GM23338 (cell line): ENCODE measurements at regions not wholly inside any gene's neighbourhood (a gene's known extent, or its start where the extent isn't known, plus 50 kb on each side); places are given as distances from the start of the nearest gene placed in this dataset.

Experiments used
- ATAC-seq: fragments of 200-7000 bp; cut with Tn5 transposase; 3 replicates; pipeline ENCODE4 v1.9.1; 2020
- DNase-seq: peaks from one replicate; pipeline ENCODE4 v3.0.0-alpha.2; 2015; ENCODE audit warnings: low spot score
- H2AFZ ChIP-seq: fragments of 200-600 bp; sonication (generic); 2 replicates; pipeline ENCODE4 v1.8.0; 2016; ENCODE audit warnings: antibody characterized with exemption, mild to moderate bottlenecking, moderate library complexity
- H3F3A ChIP-seq: fragments of 200-600 bp; sonication (generic); replicated peaks from 2 replicates; pipeline ENCODE4 v1.8.0; 2017; ENCODE audit warnings: antibody characterized with exemption, mixed run types, low read depth
- H3K27ac ChIP-seq: fragments of 200-600 bp; sonication (generic); 2 replicates; pipeline ENCODE4 v1.6.1; 2016; ENCODE audit warnings: low read depth
- H3K27me3 ChIP-seq: fragments of 200-600 bp; sonication (generic); 2 replicates; pipeline ENCODE4 v1.8.0; 2016; ENCODE audit warnings: mild to moderate bottlenecking, mixed run types, moderate library complexity; ENCODE audit not compliant: insufficient read depth
- H3K36me3 ChIP-seq: fragments of 200-600 bp; sonication (generic); 2 replicates; pipeline ENCODE4 v1.8.0; 2016; ENCODE audit warnings: mild to moderate bottlenecking; ENCODE audit not compliant: insufficient read depth
- H3K4me1 ChIP-seq: fragments of 200-600 bp; sonication (generic); 2 replicates; pipeline ENCODE4 v1.8.0; 2016; ENCODE audit warnings: mild to moderate bottlenecking, moderate library complexity; ENCODE audit not compliant: insufficient read depth
- H3K4me2 ChIP-seq: fragments of 200-600 bp; sonication (generic); 2 replicates; pipeline ENCODE4 v1.7.1; 2017; ENCODE audit warnings: mixed run types
- H3K4me3 ChIP-seq: fragments of 200-600 bp; sonication (generic); 2 replicates; pipeline ENCODE4 v1.6.1; 2016; ENCODE audit warnings: mixed run types
- H3K79me2 ChIP-seq: fragments of 200-600 bp; sonication (generic); replicated peaks from 2 replicates; pipeline ENCODE4 v1.8.0; 2017; ENCODE audit warnings: mild to moderate bottlenecking; ENCODE audit not compliant: insufficient read depth
- H3K9me2 ChIP-seq: fragments of 200-600 bp; sonication (generic); 2 replicates; pipeline ENCODE4 v1.8.0; 2017; ENCODE audit not compliant: insufficient read depth
- H4K20me1 ChIP-seq: fragments of 200-600 bp; sonication (generic); replicated peaks from 2 replicates; pipeline ENCODE4 v1.8.0; 2017; ENCODE audit warnings: mild to moderate bottlenecking; ENCODE audit not compliant: insufficient read depth
- H3K27ac Mint-ChIP-seq: 2 replicates; pipeline ENCODE4 v1.8.0; 2020; ENCODE audit warnings: inconsistent platforms, mild to moderate bottlenecking, moderate library complexity, mixed read lengths
- H3K27me3 Mint-ChIP-seq: 3 replicates; pipeline ENCODE4 v1.8.0; 2022; ENCODE audit warnings: low read depth, mild to moderate bottlenecking, moderate library complexity, mixed read lengths, inconsistent platforms; ENCODE audit not compliant: insufficient read depth, poor library complexity
- H3K36me3 Mint-ChIP-seq: 3 replicates; pipeline ENCODE4 v1.8.0; 2021; ENCODE audit warnings: low read depth, mild to moderate bottlenecking, inconsistent platforms, moderate library complexity, mixed read lengths
- H3K4me1 Mint-ChIP-seq: 3 replicates; pipeline ENCODE4 v1.8.0; 2020; ENCODE audit warnings: mild to moderate bottlenecking, inconsistent platforms, mixed read lengths
- H3K4me3 Mint-ChIP-seq: 3 replicates; pipeline ENCODE4 v1.8.0; 2021; ENCODE audit warnings: moderate library complexity, mild to moderate bottlenecking, inconsistent platforms, mixed read lengths
- H3K9me3 Mint-ChIP-seq: 3 replicates; pipeline ENCODE4 v1.8.0; 2020; ENCODE audit warnings: moderate library complexity, mild to moderate bottlenecking, inconsistent platforms, mixed read lengths
- CREB1 ChIP-seq: fragments of 250-450 bp; sonication (Bioruptor Pico); IDR thresholded peaks from 2 replicates; pipeline ENCODE4 v1.5.0; 2020; ENCODE audit warnings: low read depth, mild to moderate bottlenecking, moderate library complexity
- CTCF ChIP-seq, 2 experiments: fragments of 200-600 bp in 1 of 2; sonication (generic) in 1 of 2; conservative IDR thresholded peaks; 2 replicates each; pipeline versions ENCODE4 v1.5.1 to v1.6.1; 2016 to 2017; ENCODE audit warnings: antibody characterized with exemption in 2 of 2, low read depth in 2 of 2, mild to moderate bottlenecking in 2 of 2, moderate library complexity in 1 of 2
- ETS1 ChIP-seq: IDR thresholded peaks from 2 replicates; pipeline ENCODE4 v1.6.1; 2016; ENCODE audit warnings: antibody characterized with exemption
- EZH2phosphoT487 ChIP-seq: fragments of 200-600 bp; sonication (generic); IDR thresholded peaks from one replicate; pipeline ENCODE4 v1.8.1; 2018; ENCODE audit warnings: antibody characterized with exemption; ENCODE audit not compliant: unreplicated experiment
- POLR2AphosphoS5 ChIP-seq: IDR thresholded peaks from 2 replicates; pipeline ENCODE4 v1.6.1; 2016; ENCODE audit warnings: antibody characterized with exemption, low read depth
- REST ChIP-seq: IDR thresholded peaks from one replicate; pipeline ENCODE4 v1.6.1; 2018; ENCODE audit warnings: antibody characterized with exemption; ENCODE audit not compliant: unreplicated experiment
- ZNF331 ChIP-seq: fragments of 250-450 bp; sonication (Bioruptor Pico); IDR thresholded peaks from 2 replicates; pipeline ENCODE4 v1.5.0; 2020; ENCODE audit warnings: low read depth, mild to moderate bottlenecking, moderate library complexity
- ZNF462 ChIP-seq: fragments of 250-450 bp; sonication (Bioruptor Pico); IDR thresholded peaks from 2 replicates; pipeline ENCODE4 v1.5.0; 2020; ENCODE audit warnings: mild to moderate bottlenecking, moderate library complexity

GRCh38 chr15:46709460-46710083 is 1007.7 kb upstream of the SEMA6D start (continued):
- TF ChIP-seq EZH2phosphoT487 = no peak
- no peak for TF ChIP-seq ZNF462
- TF ChIP-seq CTCF (conservative IDR thresholded peaks at IDR 0.05; ENCODE audit: low read depth in 2 of 2) = no peak
- no peak for TF ChIP-seq POLR2AphosphoS5
- TF ChIP-seq ZNF331 (CRISPR knock-in tag) = no peak
- no peak for TF ChIP-seq CREB1

GRCh38 chr15:46710401-46710960 is 1006.8 kb upstream of the SEMA6D start:
- Mint-ChIP-seq H3K9me3 (peaks cover 59% of the 10 kb centered on the region), H3K4me1 (no peaks in the 10 kb centered on the region), H3K27me3 (no peaks in the 10 kb centered on the region), H3K36me3 (peaks cover 1% of the 10 kb centered on the region), H3K27ac (no peak overlapping the region), H3K4me3 (no peak overlapping the region)
- H3K27me3 ChIP-seq = no peaks in the 10 kb centered on the region
- H2AFZ ChIP-seq = no peak overlapping the region
- H3K4me1 ChIP-seq = no peaks in the 10 kb centered on the region
- no peaks in the 10 kb centered on the region for H3K79me2 ChIP-seq
- no peak overlapping the region for H3K4me3 ChIP-seq
- no peaks in the 10 kb centered on the region for H3F3A ChIP-seq
- DNase-seq (no peak), ATAC-seq (no peak)
- no peak overlapping the region for H3K27ac ChIP-seq
- no peaks in the 10 kb centered on the region for H3K36me3 ChIP-seq
- H3K4me2 ChIP-seq = no peak overlapping the region
- peaks cover 6% of the 10 kb centered on the region for H3K9me2 ChIP-seq
- H4K20me1 ChIP-seq = no peaks in the 10 kb centered on the region
- TF ChIP-seq ETS1 (no peak), EZH2phosphoT487 (no peak), REST (no peak), CTCF (conservative IDR thresholded peaks at IDR 0.05; ENCODE audit: low read depth in 2 of 2) (no peak), POLR2AphosphoS5 (no peak), ZNF331 (CRISPR knock-in tag) (no peak)
